Mammary epithelial cell (primary cell): ENCODE measurements at regions not wholly inside any gene's neighbourhood (a gene's known extent, or its start where the extent isn't known, plus 50 kb on each side); places are given as distances from the start of the nearest gene placed in this dataset.

Experiments
- CTCF ChIP-seq, 2 donors: IDR thresholded peaks in 1 of 2; conservative IDR thresholded peaks in 1 of 2; 2 replicates each; pipeline ENCODE4 v1.5.1; 2011 to 2012; ENCODE audit warnings: inconsistent platforms in 2 of 2, low read length in 2 of 2, mild to moderate bottlenecking in 2 of 2, control low read depth in 1 of 2, low read depth in 1 of 2; ENCODE audit not compliant: insufficient read depth in 1 of 2; ENCODE audit errors: extremely low read depth in 1 of 2
- EZH2 ChIP-seq: IDR thresholded peaks from 2 replicates; pipeline ENCODE4 v1.6.1; 2012; ENCODE audit warnings: low read length, inconsistent platforms, borderline replicate concordance

GRCh38 chr7:89681448-89681847 is 472.8 kb upstream of the STEAP1 start:
- TF ChIP-seq CTCF (conservative IDR thresholded peaks at IDR 0.05 in 1 of 2, IDR thresholded peaks at IDR 0.05 in 1 of 2; ENCODE audit: extremely low read depth in 1 of 2, insufficient read depth in 1 of 2, low read depth in 1 of 2, low read length in 2 of 2) = no peak
- TF ChIP-seq EZH2 = no peak
